Kidney (tissue), 13 donors: ENCODE measurements at regions not wholly inside any gene's neighbourhood (a gene's known extent, or its start where the extent isn't known, plus 50 kb on each side); places are given as distances from the start of the nearest gene placed in this dataset.
A peak's percentile ranks its signal among the peaks of the same experiment; 100 is the strongest.

Source experiments
- DNase-seq, 5 donors: peaks; one replicate each; pipeline ENCODE4 v3.0.0-alpha.2; 2013 to 2020
- FAIRE-seq: peaks from 2 replicates; lab custom pipeline; 2012; peaks lifted over from hg19 to GRCh38; lab: Jason Lieb, UNC
- H3K27ac ChIP-seq, 2 donors: one replicate each; pipeline ENCODE4 v1.7.0; 2013; ENCODE audit warnings: low read depth in 2 of 2, low read length in 2 of 2, inconsistent platforms in 1 of 2
- H3K27me3 ChIP-seq: one replicate; pipeline ENCODE4 v1.7.1; 2013; ENCODE audit warnings: low read length, inconsistent platforms; ENCODE audit not compliant: control insufficient read depth, insufficient read depth
- H3K36me3 ChIP-seq, 3 donors: one replicate each; pipeline versions ENCODE4 v1.7.0 to v1.7.1; 2013; ENCODE audit warnings: low read length in 3 of 3, control low read depth in 1 of 3, inconsistent platforms in 1 of 3; ENCODE audit not compliant: insufficient read depth in 3 of 3, control insufficient read depth in 2 of 3
- H3K4me1 ChIP-seq, 3 donors: one replicate each; pipeline versions ENCODE4 v1.7.0 to v1.7.1; 2013; ENCODE audit warnings: low read length in 3 of 3, inconsistent platforms in 1 of 3, low read depth in 1 of 3; ENCODE audit not compliant: control insufficient read depth in 2 of 3, insufficient read depth in 2 of 3
- H3K4me3 ChIP-seq, 3 donors: one replicate each; pipeline versions ENCODE4 v1.7.0 to v1.8.1; 2013; ENCODE audit warnings: low read length in 3 of 3, control low read depth in 1 of 3, inconsistent platforms in 1 of 3
- H3K9ac ChIP-seq, 3 donors: one replicate each; pipeline versions ENCODE4 v1.7.0 to v1.7.1; 2013; ENCODE audit warnings: low read length in 3 of 3, control low read depth in 1 of 3, inconsistent platforms in 1 of 3
- H3K9me3 ChIP-seq, 3 donors: one replicate each; pipeline versions ENCODE4 v1.7.0 to v1.7.1; 2013; ENCODE audit warnings: low read length in 3 of 3, control low read depth in 1 of 3, inconsistent platforms in 1 of 3; ENCODE audit not compliant: control insufficient read depth in 2 of 3, insufficient read depth in 1 of 3
- CTCF ChIP-seq: IDR thresholded peaks from 3 replicates; pipeline ENCODE4 v1.5.1; 2012; ENCODE audit warnings: mild to moderate bottlenecking, moderate library complexity, borderline replicate concordance; ENCODE audit not compliant: insufficient read depth; ENCODE audit errors: extremely low read depth
- intact Hi-C: fragments of 100-400 bp; cut with DNase I; formaldehyde crosslinking; loops from one replicate; pipeline ENCODE4 v1.11.1; 2022
- donor health status: control.
- donor health status: control.
- donor health status: control.
- donor health status: control.
- donor health status: control.
- donor health status: DM: yes; HTN: yes; CAD: no.
- donor health status: Normal renal cell carcinoma (clear cell type).

GRCh38 chrX:40964008-40964407 lies 121.2 kb upstream of the USP9X start:
- intact Hi-C loops, result no loop called here

GRCh38 chrX:40964633-40965586 lies 120.3 kb upstream of the USP9X start:
- TF ChIP-seq CTCF, result no peak
- Histone ChIP-seq H3K27me3 (no peaks in the 10 kb centered on the region), H3K36me3 (no peaks in the 10 kb centered on the region), H3K4me1 (no peaks in the 10 kb centered on the region), H3K9me3 (peaks cover 0 to 4% (median 0%) of the 10 kb centered on the region in 3 donors), H3K9ac (no peak overlapping the region), H3K4me3 (no peak overlapping the region), H3K27ac (peak overlapping the region in 1 of 2 donors; percentile 37)
- FAIRE-seq (no peak), DNase-seq (no peak)
- intact Hi-C loops, result no loop called here

More at GRCh38 chrX:40964008-40964407, 121.2 kb upstream of the USP9X start:
- Histone ChIP-seq H3K4me1 (no peaks in the 10 kb centered on the region), H3K9me3 (peaks cover 0 to 4% (median 0%) of the 10 kb centered on the region in 3 donors), H3K27ac (peak overlapping the region in 1 of 2 donors; percentile 37), H3K27me3 (no peaks in the 10 kb centered on the region), H3K9ac (no peak overlapping the region), H3K4me3 (no peak overlapping the region), H3K36me3 (no peaks in the 10 kb centered on the region)
- DNase-seq (no peak), FAIRE-seq (no peak)
- no peak for TF ChIP-seq CTCF

- Histone ChIP-seq H3K4me3 (no peak overlapping the region), H3K4me1 (no peaks in the 10 kb centered on the region), H3K27ac (no peak overlapping the region), H3K27me3 (no peaks in the 10 kb centered on the region), H3K9ac (no peak overlapping the region), H3K9me3 (peaks cover 0 to 4% (median 0%) of the 10 kb centered on the region in 3 donors), H3K36me3 (no peaks in the 10 kb centered on the region)
- no peak for DNase-seq
- FAIRE-seq, result no peak
- TF ChIP-seq CTCF, result no peak
- intact Hi-C loops, result no loop called here
These were observed 118.9 kb upstream of the USP9X start for GRCh38 chrX:40966213-40966820.
